ENCODE measurements at regions not wholly inside any gene's neighbourhood (a gene's known extent, or its start where the extent isn't known, plus 50 kb on each side); places are given as distances from the start of the nearest gene placed in this dataset.

DNA sequence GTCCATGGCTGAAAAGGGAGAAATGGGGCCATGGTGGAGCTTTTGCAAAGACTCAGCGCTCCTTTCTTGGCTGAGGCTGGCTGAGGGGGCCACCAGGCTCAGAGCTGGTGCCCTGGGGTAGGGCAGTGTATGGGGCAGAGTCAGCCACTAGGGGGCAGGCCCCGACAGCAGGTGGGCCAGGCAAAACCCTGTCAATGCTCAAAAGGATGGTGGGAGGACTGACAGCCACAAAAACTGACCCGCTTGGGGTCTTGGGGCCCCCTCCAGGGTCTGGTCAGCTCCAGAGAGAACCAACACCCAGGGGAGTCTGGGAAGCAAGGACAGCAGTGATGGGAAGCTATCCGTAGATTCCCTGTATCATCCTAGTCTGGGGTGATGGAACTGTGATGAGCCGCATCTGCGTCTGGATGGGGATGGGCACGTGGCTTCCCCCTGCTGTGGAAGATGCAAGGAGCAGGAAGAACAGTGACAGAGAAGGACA lies 306.9 kb downstream of the DHX35 start:
- no peaks in the 10 kb centered on the region for H3K36me3 ChIP-seq (ENCODE audit: control insufficient read depth in 2 of 4, insufficient read depth in 4 of 4, low read length in 3 of 4)
- no peak overlapping the region for H3K27ac ChIP-seq (ENCODE audit: low read depth, low read length)
- no peak overlapping the region for H2AK5ac ChIP-seq (ENCODE audit: low read depth, low read length)
- ChIA-PET CTCF (ENCODE audit: partially characterized antibody) (interaction anchor here (0.6 to 9.0 kb wide), 71 partner anchors 8 to 1687 kb away, joined by 3 to 100 read pairs (median 4); no protein-coding TSS in a partner anchor), POLR2A (ENCODE audit: partially characterized antibody) (no interaction called here)
- H3K4me2 ChIP-seq (ENCODE audit: insufficient read depth in 1 of 2, low read depth in 2 of 2, low read length in 2 of 2), result peak overlapping the region in 1 of 2 experiments; percentile 36; a peak in 1 of 4 replicates
- no peak overlapping the region for H4K8ac ChIP-seq (ENCODE audit: extremely low read depth, insufficient read depth, low read length)
- no peak overlapping the region for H3K56ac ChIP-seq (replicated peaks; ENCODE audit: insufficient read length, low read depth, low read length)
- no peaks in the 10 kb centered on the region for H3K27me3 ChIP-seq (replicated peaks in 1 of 4; ENCODE audit: control insufficient read depth in 3 of 4, extremely low read depth in 1 of 4, insufficient read depth in 3 of 4, low read length in 3 of 4)
- H3K14ac ChIP-seq (ENCODE audit: insufficient read length), result no peak overlapping the region
- H4K91ac ChIP-seq (replicated peaks; ENCODE audit: insufficient read length, low read length), result no peak overlapping the region
- no peak overlapping the region for H3K18ac ChIP-seq (ENCODE audit: extremely low read depth, low read length)
- peak overlapping the region; percentile 5; the same call in 1 of the 2 replicates for H2BK15ac ChIP-seq (ENCODE audit: low read length)
- H4K5ac ChIP-seq (ENCODE audit: insufficient read length, low read depth, low read length), result no peak overlapping the region
- no peak overlapping the region for H3K4me3 ChIP-seq (ENCODE audit: extremely low read depth in 1 of 4, insufficient read depth in 2 of 4, low read depth in 3 of 4, low read length in 4 of 4)
- H3K23me2 ChIP-seq (ENCODE audit: low read depth, low read length), result no peaks in the 10 kb centered on the region; the same call in 1 of the 2 replicates
- WGBS, 2 experiments (ENCODE audit: extremely low coverage in 1 of 2, insufficient coverage in 1 of 2, insufficient read length in 1 of 2, insufficient replicate concordance in 2 of 2, low coverage in 1 of 2, low lambda C conversion rate in 2 of 2, missing lambda C conversion rate in 1 of 2), result 27% methylated on average over 7 of the region's 7 CpGs; no CpG with 5 or more reads in 1 of the 2 experiments
- H3K4me1 ChIP-seq (replicated peaks in 1 of 4; ENCODE audit: control insufficient read depth in 3 of 4, insufficient read depth in 4 of 4, low read length in 3 of 4), result peaks cover 0 to 4% (median 1%) of the 10 kb centered on the region in 4 experiments; a peak in 1 of 7 replicates
- peak in 1 of 2 experiments; percentile 92 for DNase-seq (ENCODE audit: low read depth in 1 of 2, low spot score in 2 of 2)
- no peak overlapping the region for H3K23ac ChIP-seq (ENCODE audit: insufficient read length)
- H2BK20ac ChIP-seq (ENCODE audit: low read length), result no peak overlapping the region
- peak; percentile 74 for FAIRE-seq
- no peak overlapping the region for H3K4ac ChIP-seq (replicated peaks; ENCODE audit: insufficient read length, low read depth, low read length)
- H2BK5ac ChIP-seq (ENCODE audit: low read depth, low read length), result no peak overlapping the region
- H3K9me3 ChIP-seq (ENCODE audit: insufficient read depth in 2 of 2, low read depth in 1 of 2, low read length in 1 of 2), result no peaks in the 10 kb centered on the region
- H2AFZ ChIP-seq (ENCODE audit: low read length), result 0 out of 2 replicates have a peak overlapping the region, but pooled peaks have one; percentile 45
- peaks cover 0 to 2% of the 10 kb centered on the region in 2 experiments for H4K20me1 ChIP-seq (replicated peaks in 1 of 2; ENCODE audit: control insufficient read depth in 1 of 2, insufficient read depth in 2 of 2, low read length in 2 of 2)
- H2BK12ac ChIP-seq (ENCODE audit: low read depth, low read length), result no peak overlapping the region
- no peak overlapping the region for H2BK120ac ChIP-seq (replicated peaks; ENCODE audit: low read depth, low read length)
- H3K79me2 ChIP-seq (ENCODE audit: control insufficient read depth in 1 of 2, insufficient read depth in 2 of 2, low read length in 2 of 2), result no peaks in the 10 kb centered on the region
- H3K79me1 ChIP-seq (ENCODE audit: low read depth, low read length), result no peaks in the 10 kb centered on the region
- H3K9ac ChIP-seq (replicated peaks in 1 of 4; ENCODE audit: extremely low read depth in 1 of 4, low read depth in 3 of 4, low read length in 3 of 4), result no peak overlapping the region
- TF ChIP-seq RAD21 (IDR thresholded peaks at IDR 0.05 in 1 of 2, conservative IDR thresholded peaks at IDR 0.05 in 1 of 2; ENCODE audit: low read depth in 2 of 2, low read length in 2 of 2) (peak; percentile 97), SIRT6 (IDR thresholded peaks at IDR 0.05; ENCODE audit: low read length) (no peak), SIN3A (conservative IDR thresholded peaks at IDR 0.05 in 1 of 2, IDR thresholded peaks at IDR 0.05 in 1 of 2; ENCODE audit: low read depth in 1 of 2, low read length in 2 of 2) (0 out of 4 replicates have a peak, but pooled peaks of 1 of the 2 experiments have one; percentile 21), GTF2F1 (IDR thresholded peaks at IDR 0.05; ENCODE audit: borderline replicate concordance, low read depth, low read length) (no peak), KDM5A (IDR thresholded peaks at IDR 0.05; ENCODE audit: low read length) (no peak), RFX5 (IDR thresholded peaks at IDR 0.05; ENCODE audit: borderline replicate concordance, low read depth, low read length) (no peak), BRCA1 (IDR thresholded peaks at IDR 0.05; ENCODE audit: low read depth, low read length) (no peak), SP4 (IDR thresholded peaks at IDR 0.05; ENCODE audit: low read length) (no peak), ASH2L (IDR thresholded peaks at IDR 0.05; ENCODE audit: low read length) (no peak)
- TF ChIP-seq, protein P1, sequence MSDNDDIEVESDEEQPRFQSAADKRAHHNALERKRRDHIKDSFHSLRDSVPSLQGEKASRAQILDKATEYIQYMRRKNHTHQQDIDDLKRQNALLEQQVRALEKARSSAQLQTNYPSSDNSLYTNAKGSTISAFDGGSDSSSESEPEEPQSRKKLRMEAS (IDR thresholded peaks at IDR 0.05), result peak; percentile 63
- TF ChIP-seq, protein P2, sequence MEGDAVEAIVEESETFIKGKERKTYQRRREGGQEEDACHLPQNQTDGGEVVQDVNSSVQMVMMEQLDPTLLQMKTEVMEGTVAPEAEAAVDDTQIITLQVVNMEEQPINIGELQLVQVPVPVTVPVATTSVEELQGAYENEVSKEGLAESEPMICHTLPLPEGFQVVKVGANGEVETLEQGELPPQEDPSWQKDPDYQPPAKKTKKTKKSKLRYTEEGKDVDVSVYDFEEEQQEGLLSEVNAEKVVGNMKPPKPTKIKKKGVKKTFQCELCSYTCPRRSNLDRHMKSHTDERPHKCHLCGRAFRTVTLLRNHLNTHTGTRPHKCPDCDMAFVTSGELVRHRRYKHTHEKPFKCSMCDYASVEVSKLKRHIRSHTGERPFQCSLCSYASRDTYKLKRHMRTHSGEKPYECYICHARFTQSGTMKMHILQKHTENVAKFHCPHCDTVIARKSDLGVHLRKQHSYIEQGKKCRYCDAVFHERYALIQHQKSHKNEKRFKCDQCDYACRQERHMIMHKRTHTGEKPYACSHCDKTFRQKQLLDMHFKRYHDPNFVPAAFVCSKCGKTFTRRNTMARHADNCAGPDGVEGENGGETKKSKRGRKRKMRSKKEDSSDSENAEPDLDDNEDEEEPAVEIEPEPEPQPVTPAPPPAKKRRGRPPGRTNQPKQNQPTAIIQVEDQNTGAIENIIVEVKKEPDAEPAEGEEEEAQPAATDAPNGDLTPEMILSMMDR (IDR thresholded peaks at IDR 0.05; ENCODE audit: control extremely low read depth in 1 of 3, insufficient read depth in 1 of 3, low read depth in 1 of 3, low read length in 3 of 3), result peak; percentile 88 to 95 (median 92)
